Astrocyte (in vitro differentiated cells and primary cell): ENCODE measurements at regions not wholly inside any gene's neighbourhood (a gene's known extent, or its start where the extent isn't known, plus 50 kb on each side); places are given as distances from the start of the nearest gene placed in this dataset.

Experiments
- EZH2 ChIP-seq: IDR thresholded peaks from 2 replicates; pipeline ENCODE4 v1.6.1; 2012; ENCODE audit warnings: mild to moderate bottlenecking, low read length, inconsistent platforms; ENCODE audit not compliant: insufficient read depth
- TF ChIP-seq, protein P1 (sequence below): IDR thresholded peaks from 2 replicates; pipeline ENCODE4 v1.5.1; 2011; ENCODE audit warnings: low read depth, mild to moderate bottlenecking, inconsistent platforms, low read length, moderate library complexity; ENCODE audit not compliant: insufficient read depth

DNA sequence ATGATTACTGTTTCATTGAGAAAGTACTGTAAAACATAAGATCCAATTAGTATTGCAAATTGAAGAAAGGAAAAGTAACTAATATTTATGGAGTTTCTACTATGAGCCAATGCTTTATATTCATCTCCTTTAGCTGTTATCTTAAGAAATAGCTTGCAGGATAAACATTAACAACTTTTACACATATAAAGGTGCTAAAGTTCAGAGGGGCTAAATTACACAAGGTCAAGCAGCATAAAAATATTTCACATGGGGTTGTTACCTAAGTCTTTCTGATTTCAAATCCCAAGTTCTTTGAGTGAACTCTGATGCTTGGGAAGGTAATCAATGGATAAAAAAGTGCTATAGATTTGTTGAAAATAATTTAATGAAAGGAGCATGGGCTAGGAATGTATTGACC is 765.5 kb downstream of the CDH8 start:
- TF ChIP-seq, protein P1, sequence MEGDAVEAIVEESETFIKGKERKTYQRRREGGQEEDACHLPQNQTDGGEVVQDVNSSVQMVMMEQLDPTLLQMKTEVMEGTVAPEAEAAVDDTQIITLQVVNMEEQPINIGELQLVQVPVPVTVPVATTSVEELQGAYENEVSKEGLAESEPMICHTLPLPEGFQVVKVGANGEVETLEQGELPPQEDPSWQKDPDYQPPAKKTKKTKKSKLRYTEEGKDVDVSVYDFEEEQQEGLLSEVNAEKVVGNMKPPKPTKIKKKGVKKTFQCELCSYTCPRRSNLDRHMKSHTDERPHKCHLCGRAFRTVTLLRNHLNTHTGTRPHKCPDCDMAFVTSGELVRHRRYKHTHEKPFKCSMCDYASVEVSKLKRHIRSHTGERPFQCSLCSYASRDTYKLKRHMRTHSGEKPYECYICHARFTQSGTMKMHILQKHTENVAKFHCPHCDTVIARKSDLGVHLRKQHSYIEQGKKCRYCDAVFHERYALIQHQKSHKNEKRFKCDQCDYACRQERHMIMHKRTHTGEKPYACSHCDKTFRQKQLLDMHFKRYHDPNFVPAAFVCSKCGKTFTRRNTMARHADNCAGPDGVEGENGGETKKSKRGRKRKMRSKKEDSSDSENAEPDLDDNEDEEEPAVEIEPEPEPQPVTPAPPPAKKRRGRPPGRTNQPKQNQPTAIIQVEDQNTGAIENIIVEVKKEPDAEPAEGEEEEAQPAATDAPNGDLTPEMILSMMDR: no peak
- no peak for TF ChIP-seq EZH2
